Muscle layer of colon (tissue), 2 donors: ENCODE measurements at regions not wholly inside any gene's neighbourhood (a gene's known extent, or its start where the extent isn't known, plus 50 kb on each side); places are given as distances from the start of the nearest gene placed in this dataset.
"Not testable (repeated sequence)": the region's sequence is repeated elsewhere in the genome, so short reads cannot be mapped to it uniquely, and the experiment has no call there.

Source experiments
- H3K27ac ChIP-seq: one replicate; pipeline ENCODE4 v1.7.0; 2013; ENCODE audit warnings: low read depth, mild to moderate bottlenecking, low read length, moderate library complexity
- H3K27me3 ChIP-seq, 2 donors: one replicate each; pipeline ENCODE4 v1.7.0; 2013; ENCODE audit warnings: low read length in 2 of 2, mild to moderate bottlenecking in 2 of 2; ENCODE audit not compliant: insufficient read depth in 2 of 2, control insufficient read depth in 1 of 2
- H3K36me3 ChIP-seq: one replicate; pipeline ENCODE4 v1.7.0; 2013; ENCODE audit warnings: mild to moderate bottlenecking, low read length; ENCODE audit not compliant: insufficient read depth
- H3K4me1 ChIP-seq: one replicate; pipeline ENCODE4 v1.7.0; 2013; ENCODE audit warnings: mild to moderate bottlenecking, low read length; ENCODE audit not compliant: insufficient read depth
- H3K4me3 ChIP-seq, 2 donors: one replicate each; pipeline ENCODE4 v1.7.0; 2013; ENCODE audit warnings: low read length in 2 of 2, low read depth in 1 of 2, mild to moderate bottlenecking in 1 of 2, moderate library complexity in 1 of 2
- H3K9ac ChIP-seq: one replicate; pipeline ENCODE4 v1.7.0; 2013; ENCODE audit warnings: low read length
- H3K9me3 ChIP-seq: one replicate; pipeline ENCODE4 v1.7.0; 2013; ENCODE audit warnings: mild to moderate bottlenecking, low read length
- donor health status: abdominal sarcoma.
- donor health status: Adenocarcinoma of cecum.

GRCh38 chr9:29389421-29389820 is 1816.1 kb upstream of the C9orf72 start:
- Histone ChIP-seq H3K9me3 (no peaks in the 10 kb centered on the region), H3K4me3 (no peak overlapping the region), H3K4me1 (no peaks in the 10 kb centered on the region), H3K27ac (no peak overlapping the region), H3K9ac (no peak overlapping the region), H3K36me3 (no peaks in the 10 kb centered on the region), H3K27me3 (no peaks in the 10 kb centered on the region)

- no peak overlapping the region for H3K27ac ChIP-seq
- no peaks in the 10 kb centered on the region for H3K36me3 ChIP-seq
- no peaks in the 10 kb centered on the region for H3K9me3 ChIP-seq
- no peak overlapping the region for H3K9ac ChIP-seq
- H3K4me1 ChIP-seq: no peaks in the 10 kb centered on the region
- no peaks in the 10 kb centered on the region for H3K27me3 ChIP-seq
- H3K4me3 ChIP-seq: no peak overlapping the region
These were observed 1817.6 kb upstream of the C9orf72 start for GRCh38 chr9:29390859-29391258.

DNA sequence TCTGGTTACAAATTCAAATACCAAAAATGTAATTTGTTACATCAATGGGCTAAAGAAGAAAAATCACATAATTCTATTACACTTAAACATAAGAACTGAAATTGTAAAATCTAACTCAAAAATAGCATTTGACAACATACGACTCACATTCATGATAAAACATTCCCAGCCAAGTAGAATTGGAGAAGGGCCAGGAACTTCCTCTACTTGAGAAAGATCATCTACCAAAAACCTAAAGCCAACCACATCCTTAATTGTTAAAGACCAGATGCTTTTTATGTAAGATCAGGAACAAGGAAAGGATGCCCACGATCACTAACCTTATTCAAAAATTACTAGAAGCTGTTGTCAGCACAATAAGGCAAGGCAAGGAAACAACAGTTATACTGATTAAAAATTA is 1819.8 kb upstream of the C9orf72 start:
- no peaks in the 10 kb centered on the region for H3K27me3 ChIP-seq

GRCh38 chr9:29394855-29395254 is 1821.6 kb upstream of the C9orf72 start:
- Histone ChIP-seq H3K4me3 (no peak overlapping the region), H3K27ac (no peak overlapping the region), H3K9me3 (no peaks in the 10 kb centered on the region), H3K4me1 (no peaks in the 10 kb centered on the region), H3K27me3 (no peaks in the 10 kb centered on the region), H3K9ac (no peak overlapping the region), H3K36me3 (no peaks in the 10 kb centered on the region)

More for the DNA sequence above, 1819.8 kb upstream of the C9orf72 start:
- no peak overlapping the region for H3K9ac ChIP-seq
- H3K9me3 ChIP-seq: no peaks in the 10 kb centered on the region
- no peak overlapping the region for H3K4me3 ChIP-seq
- H3K36me3 ChIP-seq: no peaks in the 10 kb centered on the region
- H3K4me1 ChIP-seq: no peaks in the 10 kb centered on the region
- H3K27ac ChIP-seq: no peak overlapping the region

DNA sequence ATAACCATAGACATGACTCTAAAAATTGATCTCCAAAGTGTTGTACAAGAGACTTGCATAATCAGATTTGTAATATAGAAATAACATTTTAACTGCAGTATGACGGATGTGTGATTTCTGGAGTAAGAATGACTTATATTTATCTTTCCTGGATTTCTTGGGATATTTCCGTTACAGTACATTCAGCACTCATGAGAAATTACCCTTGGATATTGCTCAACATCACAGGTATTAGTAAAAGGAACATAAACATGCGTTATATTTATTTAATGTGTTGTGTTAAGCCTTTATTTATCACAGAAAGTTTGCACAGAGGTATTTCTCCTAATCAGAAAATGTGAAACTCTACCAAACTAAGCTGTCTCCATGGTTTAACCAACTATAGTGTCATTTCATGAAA is 1823.9 kb upstream of the C9orf72 start:
- Histone ChIP-seq H3K27me3 (no peaks in the 10 kb centered on the region), H3K27ac (no peak overlapping the region), H3K4me3 (no peak overlapping the region), H3K36me3 (no peaks in the 10 kb centered on the region), H3K9ac (no peak overlapping the region), H3K4me1 (no peaks in the 10 kb centered on the region), H3K9me3 (no peaks in the 10 kb centered on the region)

GRCh38 chr9:29416204-29416603 is 1842.9 kb upstream of the C9orf72 start:
- H3K27ac ChIP-seq: no peak overlapping the region
- no peaks in the 10 kb centered on the region for H3K36me3 ChIP-seq
- no peak overlapping the region for H3K9ac ChIP-seq
- H3K4me3 ChIP-seq: no peak overlapping the region
- H3K9me3 ChIP-seq: no peaks in the 10 kb centered on the region
- no peaks in the 10 kb centered on the region for H3K4me1 ChIP-seq
- no peaks in the 10 kb centered on the region for H3K27me3 ChIP-seq

DNA sequence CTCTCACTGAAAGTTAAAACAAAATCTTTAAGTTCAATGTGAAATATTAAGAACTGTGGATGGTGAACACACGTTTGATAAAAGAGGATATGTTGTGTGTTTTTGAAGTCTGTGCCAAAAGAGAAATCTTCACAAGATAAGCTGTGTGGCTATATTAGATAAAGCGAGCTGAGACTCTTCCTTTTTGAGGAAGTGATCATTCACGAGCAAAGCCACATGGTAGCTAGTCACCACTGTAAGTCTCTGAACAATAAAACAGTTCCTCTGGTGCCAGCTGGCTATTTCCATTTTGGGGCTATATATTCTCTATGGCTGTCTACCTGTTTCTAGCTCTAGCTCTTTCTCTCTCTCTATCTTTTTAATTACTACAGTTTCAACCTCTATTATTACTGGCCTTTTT is 1849.2 kb upstream of the C9orf72 start:
- Histone ChIP-seq H3K27ac (no peak overlapping the region), H3K4me3 (no peak overlapping the region), H3K4me1 (no peaks in the 10 kb centered on the region), H3K27me3 (no peaks in the 10 kb centered on the region), H3K36me3 (no peaks in the 10 kb centered on the region), H3K9me3 (no peaks in the 10 kb centered on the region), H3K9ac (no peak overlapping the region)

DNA sequence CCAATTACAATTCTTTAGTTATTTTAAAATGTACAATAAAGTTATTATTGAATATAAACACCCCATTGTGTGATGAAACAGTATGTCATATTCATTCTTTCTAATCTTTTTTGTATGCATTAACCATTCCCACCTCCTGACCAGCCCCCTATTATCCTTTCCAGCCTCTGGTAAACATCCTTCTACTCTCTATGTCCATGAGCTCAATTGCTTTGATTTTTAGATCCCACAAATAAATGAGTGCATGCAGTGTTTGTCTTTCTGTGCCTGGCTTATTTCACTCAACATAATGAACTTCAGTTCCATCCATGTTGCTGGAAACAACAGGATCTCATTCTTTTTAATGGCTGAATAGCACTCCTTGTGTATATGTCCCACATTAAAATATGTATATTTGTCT is 1858.9 kb upstream of the C9orf72 start:
- Histone ChIP-seq H3K27ac (no peak overlapping the region), H3K4me1 (peaks cover 4% of the 10 kb centered on the region), H3K36me3 (no peaks in the 10 kb centered on the region), H3K27me3 (no peaks in the 10 kb centered on the region), H3K9ac (no peak overlapping the region), H3K9me3 (no peaks in the 10 kb centered on the region), H3K4me3 (no peak overlapping the region)

DNA sequence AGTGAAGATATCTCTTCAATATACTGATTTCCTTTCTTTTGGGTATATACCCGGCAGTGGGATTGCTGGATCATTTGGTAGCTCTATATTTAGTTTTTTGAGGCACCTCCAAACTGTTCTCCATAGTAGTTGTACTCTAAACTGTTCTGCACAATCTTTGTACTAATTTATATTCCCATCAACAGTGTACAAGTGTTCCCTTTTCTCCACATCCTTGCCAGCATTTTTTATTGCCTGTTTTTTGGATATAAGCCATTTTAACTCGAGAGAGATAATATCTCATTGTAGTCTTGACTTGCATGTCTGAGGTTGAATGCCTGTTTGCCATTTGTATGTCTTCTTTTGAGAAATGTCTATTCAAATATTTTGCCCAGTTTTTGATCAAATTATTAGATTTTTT is 1859.4 kb upstream of the C9orf72 start:
- H3K4me1 ChIP-seq, H3K4me3 ChIP-seq, H3K27me3 ChIP-seq, H3K9me3 ChIP-seq, H3K27ac ChIP-seq, H3K36me3 ChIP-seq, H3K9ac ChIP-seq: not testable (repeated sequence)

DNA sequence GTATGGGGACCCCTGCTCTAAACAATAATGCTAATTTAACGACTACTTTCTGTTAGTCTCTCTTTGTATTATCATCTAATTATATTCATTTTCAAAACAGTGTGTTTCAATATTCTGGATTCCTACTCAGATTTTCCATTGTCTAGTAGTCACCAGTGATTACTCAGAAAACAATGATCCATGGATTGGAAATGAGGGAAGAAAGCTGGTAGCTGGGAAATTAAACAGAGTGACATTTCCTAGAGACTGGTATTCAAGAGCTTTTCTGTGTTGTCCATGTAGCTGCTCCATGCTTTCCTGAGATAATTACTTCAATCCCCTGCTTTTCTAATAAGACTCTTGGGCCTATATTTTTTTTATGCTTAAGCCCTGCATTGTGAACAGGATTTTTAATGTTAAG is 1862.1 kb upstream of the C9orf72 start:
- Histone ChIP-seq H3K9me3 (no peaks in the 10 kb centered on the region), H3K9ac (no peak overlapping the region), H3K4me1 (peaks cover 4% of the 10 kb centered on the region), H3K27me3 (no peaks in the 10 kb centered on the region), H3K27ac (no peak overlapping the region), H3K4me3 (no peak overlapping the region), H3K36me3 (no peaks in the 10 kb centered on the region)

DNA sequence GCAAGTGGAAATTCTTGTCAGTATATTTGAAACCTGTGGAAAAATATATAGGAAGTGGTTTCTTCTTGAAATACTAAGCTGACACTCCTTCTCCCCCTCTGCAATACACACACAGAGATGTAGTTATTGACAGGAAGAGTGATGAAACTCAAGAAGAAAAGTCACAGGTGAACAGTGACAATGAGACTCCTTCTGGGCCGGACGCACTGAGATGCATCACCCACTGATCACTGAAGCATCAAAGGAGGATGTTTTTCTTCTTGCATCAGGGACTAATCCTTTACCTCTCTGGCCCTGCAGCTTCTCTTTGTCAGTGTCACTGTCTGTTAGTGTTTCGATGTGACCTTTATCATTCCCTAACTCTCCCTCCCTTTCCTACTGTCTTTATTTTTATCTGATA is 1864.2 kb upstream of the C9orf72 start:
- no peaks in the 10 kb centered on the region for H3K27me3 ChIP-seq
- H3K9ac ChIP-seq: no peak overlapping the region
- peaks cover 4% of the 10 kb centered on the region for H3K4me1 ChIP-seq
- no peaks in the 10 kb centered on the region for H3K9me3 ChIP-seq
- H3K4me3 ChIP-seq: no peak overlapping the region
- H3K27ac ChIP-seq: no peak overlapping the region
- H3K36me3 ChIP-seq: no peaks in the 10 kb centered on the region

DNA sequence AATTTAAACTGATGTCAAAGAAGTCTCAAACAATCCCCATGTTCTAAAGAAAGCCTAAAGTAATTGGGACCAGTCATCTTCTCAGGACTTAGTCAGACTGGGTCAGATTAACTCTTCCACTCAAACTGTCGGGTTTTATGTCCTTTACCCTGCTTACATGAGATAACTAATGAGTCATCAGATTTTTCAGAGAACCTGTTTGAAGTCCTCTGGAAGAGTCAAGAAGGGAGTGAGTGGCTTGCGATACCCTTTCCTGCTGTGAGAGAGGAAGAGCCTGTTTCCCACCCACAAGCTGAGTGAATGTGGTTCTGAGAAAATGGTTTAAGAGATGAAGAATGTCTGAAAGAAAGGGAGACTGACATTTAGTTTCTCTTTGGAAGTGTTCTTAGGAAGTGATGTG is 1866.7 kb upstream of the C9orf72 start:
- no peaks in the 10 kb centered on the region for H3K9me3 ChIP-seq
- H3K9ac ChIP-seq: no peak overlapping the region
- H3K4me3 ChIP-seq: no peak overlapping the region
- no peaks in the 10 kb centered on the region for H3K36me3 ChIP-seq
- H3K4me1 ChIP-seq: no peaks in the 10 kb centered on the region
- no peak overlapping the region for H3K27ac ChIP-seq
- H3K27me3 ChIP-seq: no peaks in the 10 kb centered on the region
